GM19468 (cell line): ENCODE measurements at regions not wholly inside any gene's neighbourhood (a gene's known extent, or its start where the extent isn't known, plus 50 kb on each side); places are given as distances from the start of the nearest gene placed in this dataset.

Source experiments
- ATAC-seq: cut with Tn5 transposase; IDR thresholded peaks from one replicate; pipeline ENCODE4 v1.9.1; 2021; ENCODE audit warnings: mild to moderate bottlenecking, moderate library complexity, moderate number of reproducible peaks; ENCODE audit not compliant: unreplicated experiment; ENCODE audit errors: extremely low read depth

DNA sequence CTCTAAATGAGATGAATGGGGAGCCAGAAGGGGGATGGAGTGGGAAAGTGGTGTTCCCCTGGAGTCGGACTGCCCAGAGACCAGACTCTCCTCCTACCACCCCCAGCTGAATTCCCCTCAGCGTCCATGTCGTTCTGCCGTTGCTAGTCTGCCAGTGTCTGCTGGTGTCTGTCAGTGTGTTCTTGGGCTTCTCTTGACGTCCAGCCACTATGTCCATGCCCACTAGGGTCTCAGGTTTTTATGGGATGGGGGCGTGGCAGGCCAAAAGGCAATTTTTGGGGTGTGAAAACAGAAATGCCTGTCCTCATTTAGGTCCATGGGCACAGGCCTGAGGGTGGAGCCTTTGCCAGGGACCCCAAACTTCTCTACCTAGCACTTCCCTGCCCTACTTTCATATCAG lies 589.6 kb downstream of the IGSF11 start:
- ATAC-seq = no peak

DNA sequence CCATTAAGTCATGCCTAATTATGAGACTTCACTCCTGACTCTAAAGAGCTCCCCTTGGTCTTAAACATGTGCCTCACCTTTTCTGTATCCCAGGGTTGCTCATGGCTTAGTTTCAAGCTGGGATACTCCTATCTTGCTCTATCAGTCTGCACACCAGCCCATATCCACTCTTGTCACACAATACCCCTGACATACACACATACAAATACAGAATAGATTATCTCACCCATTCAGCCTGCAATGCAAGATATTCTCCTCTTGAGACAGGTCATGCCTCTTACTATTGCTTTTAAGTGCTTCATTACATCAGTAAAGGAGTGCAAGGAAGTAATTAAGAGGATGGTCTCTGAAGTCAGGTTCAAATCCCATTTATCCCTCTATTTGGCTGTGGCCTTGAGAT lies 587.3 kb downstream of the IGSF11 start:
- no peak for ATAC-seq

DNA sequence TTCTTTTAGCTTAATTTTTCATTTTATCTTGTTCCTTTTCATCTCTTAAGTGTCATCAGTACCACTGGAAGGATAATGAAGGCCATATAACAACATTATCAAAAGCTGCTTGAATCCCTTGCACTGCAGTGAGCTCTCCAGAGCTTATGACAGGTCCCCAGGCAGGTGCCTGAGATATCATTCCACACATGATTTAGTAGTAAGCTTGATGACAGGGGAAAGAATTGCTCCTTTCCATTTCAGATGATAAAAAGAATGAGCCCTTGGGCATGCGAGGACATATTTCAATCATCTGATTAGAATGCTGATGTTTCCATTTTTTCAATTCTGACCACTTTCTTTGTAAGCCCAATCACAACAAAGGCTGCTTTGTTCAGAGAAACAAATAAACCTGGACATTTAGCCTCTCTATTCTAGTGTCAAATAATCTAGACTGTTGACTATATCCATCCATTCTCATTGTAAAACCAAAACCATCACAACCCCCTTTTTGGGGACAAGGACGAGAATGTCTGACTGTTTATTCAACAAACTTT lies 567.8 kb downstream of the IGSF11 start:
- no peak for ATAC-seq

DNA sequence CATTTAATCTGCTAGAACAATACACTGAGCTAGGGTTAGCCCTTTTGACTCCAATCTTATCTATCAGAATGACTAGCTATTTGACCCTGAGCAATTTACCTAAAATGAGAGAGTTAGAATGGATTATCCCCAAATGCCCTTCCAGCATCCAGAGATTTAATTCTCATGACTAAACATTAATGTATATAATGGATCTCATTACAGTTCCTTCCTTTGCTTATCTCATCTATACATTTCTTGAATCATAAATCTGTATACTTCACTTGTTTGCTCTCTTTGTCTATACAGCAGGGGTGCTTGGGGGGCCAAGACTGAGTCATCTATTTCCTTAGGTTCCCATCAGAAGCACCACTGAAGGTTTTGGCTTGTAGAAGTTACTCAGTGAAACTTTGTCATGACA lies 565.8 kb downstream of the IGSF11 start:
- no peak for ATAC-seq

DNA sequence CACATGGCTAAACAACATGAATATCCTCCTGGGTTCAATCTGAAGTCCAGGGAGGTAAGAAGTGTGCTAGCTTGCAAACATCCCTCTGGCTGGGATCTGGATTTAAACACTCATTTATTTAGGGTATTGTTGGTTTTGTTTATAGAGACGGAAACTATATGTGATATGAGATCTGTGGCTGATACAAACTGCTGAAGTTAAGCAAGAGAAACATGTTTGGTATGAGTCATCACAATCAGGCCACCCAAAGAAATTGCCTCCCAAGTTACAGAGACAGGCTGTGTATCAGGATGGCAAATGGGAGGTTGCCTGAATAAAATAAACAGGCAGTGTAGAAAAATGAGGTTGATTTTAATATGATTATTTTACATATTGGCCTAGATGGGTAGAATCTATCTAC lies 562.1 kb downstream of the IGSF11 start:
- ATAC-seq = no peak

DNA sequence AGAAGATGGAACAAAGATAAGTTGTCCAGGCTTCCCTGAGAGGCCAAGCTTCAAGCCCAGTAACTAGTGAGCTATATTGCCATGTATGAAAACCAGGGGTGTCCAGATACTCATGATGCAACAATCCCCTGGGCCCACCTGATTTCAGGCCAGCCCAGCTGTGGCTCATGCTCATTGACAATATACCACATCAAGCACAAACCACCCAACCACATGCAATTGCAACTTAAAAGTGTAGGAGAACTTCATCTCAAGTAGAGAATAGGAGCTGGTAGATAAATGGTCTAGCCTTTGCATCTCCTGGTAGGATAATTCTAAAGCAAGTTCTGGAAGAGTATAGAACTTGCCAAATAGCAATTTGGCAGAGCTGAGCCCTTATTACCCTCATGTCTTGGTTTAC lies 561.3 kb downstream of the IGSF11 start:
- no peak for ATAC-seq

DNA sequence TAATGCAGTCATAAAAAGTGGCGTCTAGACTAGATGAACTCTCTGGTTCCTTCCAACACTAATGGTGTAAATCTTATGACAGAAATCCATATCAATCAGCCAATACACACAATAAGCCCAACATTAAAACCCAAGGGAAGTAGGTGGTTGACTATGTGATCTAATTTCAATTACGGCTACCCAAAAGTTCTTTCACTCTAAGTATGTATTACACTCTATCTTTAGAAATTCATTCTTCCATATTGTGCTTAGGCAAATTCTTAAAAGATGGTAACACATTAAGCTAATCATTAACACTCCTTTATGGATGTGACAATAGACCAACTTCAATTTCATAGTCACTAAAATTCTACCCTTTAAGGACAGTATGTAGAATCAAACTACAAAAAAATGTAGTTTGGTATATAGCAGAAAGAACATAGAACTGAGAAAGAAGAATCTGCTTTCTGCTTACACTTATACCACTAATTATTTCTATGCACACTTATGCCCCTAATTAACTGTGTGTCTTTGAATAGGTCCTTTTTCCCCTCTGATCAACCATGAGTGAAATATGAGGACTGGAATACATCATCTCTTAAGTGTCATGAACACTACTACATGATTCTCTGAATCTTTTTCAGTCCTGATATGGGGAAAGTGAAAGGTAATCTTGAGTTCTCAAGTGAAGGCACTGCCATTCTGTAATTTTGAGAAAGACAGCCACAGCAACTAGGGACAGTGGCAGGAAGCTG lies 557.6 kb downstream of the IGSF11 start:
- ATAC-seq = no peak

DNA sequence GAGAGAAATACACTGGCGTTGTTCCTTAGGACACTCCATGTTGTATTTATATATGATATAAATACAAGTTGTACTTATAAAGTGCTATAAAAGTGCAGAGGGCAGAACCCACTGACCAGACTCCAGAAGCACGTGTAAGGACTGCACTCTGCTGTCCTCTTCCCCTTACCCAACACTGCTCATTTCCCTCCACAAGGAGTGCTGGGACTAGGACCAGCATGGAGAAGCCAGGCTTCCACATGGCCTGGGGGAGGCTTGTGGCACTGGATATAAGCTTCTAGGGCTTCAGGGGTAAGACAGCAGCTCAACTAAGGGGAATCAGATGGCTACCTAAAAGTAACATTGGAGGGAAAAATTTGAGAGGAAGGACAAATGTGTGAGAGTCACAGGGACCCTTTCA lies 556.9 kb downstream of the IGSF11 start:
- no peak for ATAC-seq

DNA sequence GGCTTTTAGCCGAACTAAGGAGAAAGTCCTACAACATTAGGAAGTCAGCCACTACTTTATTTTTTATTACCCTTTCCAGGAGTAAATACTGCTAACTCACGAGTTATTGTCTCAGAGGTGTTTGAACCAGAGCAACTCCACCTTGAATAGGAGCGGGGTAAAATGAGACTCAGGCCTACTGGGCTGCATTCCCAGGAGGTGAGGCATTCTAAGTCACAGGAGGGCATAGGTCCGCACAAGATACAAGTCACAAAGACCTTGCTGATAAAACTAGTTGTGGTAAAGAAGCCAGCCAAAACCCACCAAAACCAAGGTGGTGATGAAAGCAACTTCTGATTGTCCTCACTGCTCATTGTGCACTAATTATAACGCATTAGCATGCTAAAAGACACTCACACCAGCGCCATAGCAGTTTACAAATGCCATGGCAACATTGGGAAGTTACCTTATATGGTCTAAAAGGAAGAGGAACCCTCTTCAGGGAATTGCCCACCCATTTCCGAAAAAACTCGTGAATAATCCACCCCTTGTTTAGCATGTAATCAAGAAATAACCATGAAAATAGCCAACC lies 555.9 kb downstream of the IGSF11 start:
- no peak for ATAC-seq

DNA sequence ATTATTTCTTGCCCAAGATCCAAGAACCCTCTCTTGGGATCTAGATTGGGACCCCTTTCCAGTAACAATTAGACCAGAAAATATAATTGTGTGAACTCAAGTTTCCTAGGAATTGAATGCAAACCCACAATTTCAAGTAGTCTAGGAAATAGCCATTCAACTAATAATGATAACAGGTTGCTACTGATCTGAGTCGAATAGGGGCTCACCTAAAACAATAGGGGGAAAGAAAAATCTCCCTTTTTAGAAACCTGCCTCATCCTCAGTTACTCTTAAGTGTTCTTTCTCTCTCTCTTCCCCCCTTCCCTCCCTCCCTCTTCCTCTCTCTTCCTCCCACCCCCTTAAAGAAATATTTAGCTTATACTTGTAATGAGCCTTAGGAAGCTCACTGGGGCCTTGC lies 555.3 kb downstream of the IGSF11 start:
- ATAC-seq = no peak

DNA sequence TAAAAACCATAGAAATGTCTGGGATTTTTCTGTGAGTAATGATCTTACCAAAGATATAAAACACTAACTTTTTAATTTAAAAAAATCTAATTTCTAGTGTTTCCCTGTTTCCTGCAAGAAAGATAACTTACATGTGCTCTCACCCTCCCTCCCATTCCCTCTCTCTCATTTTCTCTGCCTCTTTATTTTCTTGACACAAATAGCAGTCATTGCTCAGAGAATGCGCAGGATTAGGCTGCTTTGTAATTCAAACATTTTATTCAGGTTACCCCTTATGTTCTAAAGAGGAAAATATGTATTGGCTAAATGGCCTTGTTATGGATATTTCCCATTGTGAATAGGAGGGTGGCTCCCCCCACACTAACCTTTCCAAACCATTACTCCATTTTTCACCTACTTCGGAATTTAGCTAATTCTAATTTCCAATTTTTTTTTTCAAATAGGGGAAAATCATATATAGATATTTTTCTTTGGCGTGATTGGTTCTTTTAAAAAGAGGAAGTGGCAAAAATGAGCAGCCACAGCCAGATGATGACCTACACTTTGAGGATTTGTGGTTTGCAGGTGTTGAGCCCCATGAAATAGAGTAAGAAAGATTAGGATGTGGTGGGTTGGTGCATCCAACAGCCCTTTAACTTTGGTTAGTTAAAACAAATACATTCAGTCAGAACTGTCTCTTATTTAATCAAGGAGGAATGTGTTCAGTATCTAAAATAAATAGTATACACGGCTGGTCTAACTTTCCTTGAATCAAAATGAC lies 554.4 kb downstream of the IGSF11 start:
- ATAC-seq = no peak

DNA sequence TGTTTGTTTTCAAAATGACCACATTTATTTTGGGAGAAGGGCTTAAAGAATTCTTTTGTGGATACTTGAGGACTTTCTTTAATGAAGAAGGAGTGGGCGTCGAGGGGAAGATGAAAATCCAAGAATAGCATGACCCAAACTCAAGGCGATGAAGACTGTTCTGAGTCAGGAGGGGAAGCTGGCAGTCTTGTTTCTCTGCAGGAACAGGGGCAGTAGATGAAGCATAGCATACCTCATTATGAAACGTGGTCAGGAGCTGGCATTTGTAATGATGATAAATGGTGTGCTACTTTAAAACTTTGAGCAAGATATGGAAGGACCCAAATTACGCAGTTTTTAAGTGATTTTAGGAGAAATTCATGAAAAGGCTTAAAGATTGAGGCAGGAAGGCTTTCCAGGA lies 549.0 kb downstream of the IGSF11 start:
- no peak for ATAC-seq

DNA sequence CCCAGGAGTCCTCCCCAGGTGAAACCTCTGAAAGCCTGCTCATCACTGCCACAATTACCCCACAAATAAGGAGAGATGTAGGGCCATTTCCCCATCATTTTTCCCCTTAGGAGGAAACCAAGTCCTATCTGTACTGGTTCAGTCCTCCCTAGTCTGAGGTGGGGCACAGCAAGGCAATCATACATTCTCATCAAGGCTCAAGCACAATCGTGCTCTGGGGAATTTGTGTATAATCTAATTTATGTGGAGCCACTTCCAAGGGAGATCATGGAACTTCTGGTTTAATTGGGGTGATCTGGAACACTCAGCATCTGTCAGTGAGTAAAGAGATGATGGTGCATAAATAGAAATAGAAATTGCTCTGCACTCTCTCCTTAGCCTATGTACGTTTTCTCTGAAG lies 546.9 kb downstream of the IGSF11 start:
- ATAC-seq = no peak

DNA sequence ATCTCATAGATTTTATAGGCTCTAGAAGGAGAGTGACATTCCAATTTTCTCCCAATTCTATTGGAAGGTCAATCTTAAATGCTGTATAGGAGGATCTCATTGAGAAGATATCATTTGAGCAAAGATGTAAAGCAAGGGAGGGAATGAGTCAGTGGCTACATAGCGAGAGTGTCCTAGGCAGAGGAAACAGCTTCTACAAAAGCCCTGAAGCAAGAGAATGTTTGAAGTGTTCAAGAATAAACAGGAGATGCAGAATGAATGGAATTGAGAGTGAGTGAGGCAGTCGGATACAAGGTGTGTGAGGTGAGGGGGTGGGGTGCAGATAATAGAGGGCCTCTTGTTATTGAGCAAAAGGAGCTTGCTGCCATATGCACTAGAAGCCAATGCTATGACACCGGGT lies 545.9 kb downstream of the IGSF11 start:
- ATAC-seq = no peak

DNA sequence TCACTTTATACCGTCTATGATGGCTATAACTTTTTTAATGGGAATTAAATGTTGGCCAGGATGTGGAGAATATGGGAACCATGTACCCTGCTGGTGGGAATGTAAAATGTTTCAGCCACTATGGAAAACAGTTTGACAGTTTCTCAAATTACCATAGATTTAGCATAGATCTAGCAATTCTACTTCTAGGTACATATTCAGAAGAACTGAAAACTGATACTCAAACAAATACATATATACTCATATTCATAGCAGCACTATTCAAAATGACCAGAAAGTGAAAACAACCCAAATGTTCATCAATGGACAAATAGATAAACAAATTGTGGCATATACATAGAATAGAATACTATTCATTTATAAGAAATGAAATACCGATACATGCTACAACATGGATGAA lies 539.4 kb downstream of the IGSF11 start:
- no peak for ATAC-seq

DNA sequence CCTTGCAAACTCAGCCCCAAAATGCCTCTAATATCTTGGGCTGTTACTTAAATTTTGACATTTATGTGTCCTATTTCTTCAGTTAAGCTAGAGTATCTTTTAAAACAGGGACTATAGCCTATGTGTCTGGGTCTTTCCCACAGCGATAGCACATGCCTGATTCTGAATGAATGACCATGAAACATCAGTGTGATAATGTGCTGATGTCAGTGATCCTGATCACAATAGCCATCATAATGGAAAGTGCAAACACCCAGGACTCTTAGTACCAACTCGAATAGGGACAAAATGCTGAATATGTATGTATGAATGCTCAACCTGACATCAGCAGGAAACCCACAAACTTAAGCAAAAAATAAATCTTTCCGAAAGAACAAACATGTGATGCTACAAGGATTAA lies 537.4 kb downstream of the IGSF11 start:
- no peak for ATAC-seq

DNA sequence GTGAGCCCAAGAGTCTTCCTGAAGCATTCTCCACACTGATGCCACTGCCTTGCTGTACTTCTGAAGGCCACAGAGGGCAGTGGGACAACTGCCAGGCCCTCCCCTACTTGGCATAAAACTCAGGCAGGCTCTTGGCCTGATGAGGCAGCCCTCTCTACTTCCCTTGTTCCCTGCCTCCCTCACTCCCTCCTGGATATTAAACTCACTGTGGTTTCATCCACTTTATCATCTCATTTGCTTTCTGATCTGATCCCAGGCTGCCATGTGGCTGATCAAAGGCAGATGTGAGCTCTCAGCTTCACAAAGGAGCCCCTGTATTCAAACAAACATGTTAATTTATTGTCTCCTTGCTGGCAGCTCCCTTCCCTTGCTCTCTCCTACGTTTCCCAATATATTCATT lies 533.5 kb downstream of the IGSF11 start:
- ATAC-seq = no peak

DNA sequence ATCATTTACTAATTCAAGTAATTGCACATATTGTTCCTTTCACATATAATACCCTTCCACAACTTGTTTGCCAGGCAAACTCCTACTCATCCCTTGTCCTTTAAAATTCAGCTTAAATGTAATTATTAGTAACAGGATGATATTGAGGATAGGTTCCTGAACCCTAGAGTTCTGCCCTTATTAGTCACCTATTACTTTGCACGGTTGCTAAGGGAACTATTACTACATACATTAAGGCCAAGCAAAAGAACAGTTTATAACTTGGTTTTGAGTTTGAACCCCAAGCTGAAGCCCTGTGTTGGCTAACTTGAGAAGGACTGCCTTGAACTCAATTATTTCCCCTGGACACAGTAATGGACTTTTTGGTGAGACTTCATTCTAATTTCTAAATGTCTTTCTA lies 529.7 kb downstream of the IGSF11 start:
- no peak for ATAC-seq

DNA sequence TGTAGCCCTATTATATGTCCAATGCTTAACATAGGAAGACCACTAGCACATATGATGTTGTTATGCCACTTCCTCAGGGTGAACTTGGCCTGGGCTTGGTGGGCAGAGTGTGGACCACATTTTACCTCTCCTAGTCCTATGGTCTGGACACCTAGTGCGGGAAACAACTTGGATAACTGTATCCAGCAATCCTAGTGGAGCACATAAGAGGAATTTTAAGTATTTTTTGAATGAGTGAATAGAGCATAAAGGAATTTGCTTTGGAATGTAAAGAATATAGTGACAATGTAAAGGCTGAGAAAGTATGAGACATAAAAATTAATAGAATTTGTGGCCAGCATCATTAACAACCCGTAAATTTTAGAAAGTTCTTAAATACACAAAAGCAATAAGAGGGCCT lies 528.9 kb downstream of the IGSF11 start:
- ATAC-seq = no peak

DNA sequence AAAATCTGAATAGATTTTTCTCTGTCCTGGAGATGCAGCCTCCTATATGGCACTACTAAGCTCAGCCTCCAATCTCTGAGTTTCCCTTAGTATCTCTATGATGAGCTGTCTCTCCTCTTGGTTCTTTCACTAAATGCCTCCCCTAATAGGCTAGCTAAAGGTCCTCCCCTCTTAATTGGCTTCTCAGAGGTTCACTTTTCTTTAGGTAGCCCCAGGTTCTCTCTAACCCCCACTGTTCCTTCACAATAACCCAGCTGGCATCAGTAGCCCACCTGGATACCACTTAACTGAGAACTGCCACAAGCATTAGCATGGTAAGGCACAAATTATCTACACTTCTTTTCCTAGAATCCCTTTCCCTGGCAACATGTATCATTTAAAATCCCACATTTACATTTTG lies 523.2 kb downstream of the IGSF11 start:
- no peak for ATAC-seq

DNA sequence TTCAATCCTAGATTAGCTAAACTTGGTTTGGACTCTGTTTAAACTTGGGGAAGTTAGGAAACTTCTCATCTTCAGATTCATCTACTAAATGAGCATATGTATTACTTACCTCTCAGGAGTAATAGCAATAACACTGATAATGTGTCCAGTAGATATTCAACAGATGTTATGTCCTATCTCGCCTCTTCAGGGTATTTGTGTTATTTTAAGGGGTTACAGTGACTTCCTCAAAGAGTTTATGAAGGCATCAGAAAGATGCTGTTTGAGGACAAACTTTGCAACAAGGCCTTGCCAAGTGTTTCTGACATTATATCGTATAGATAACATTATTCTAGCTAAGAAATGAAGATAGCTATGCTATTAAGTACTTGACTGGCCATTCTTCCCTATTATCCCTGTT lies 522.3 kb downstream of the IGSF11 start:
- no peak for ATAC-seq
